ENCODE measurements at regions not wholly inside any gene's neighbourhood (a gene's known extent, or its start where the extent isn't known, plus 50 kb on each side); places are given as distances from the start of the nearest gene placed in this dataset.

DNA sequence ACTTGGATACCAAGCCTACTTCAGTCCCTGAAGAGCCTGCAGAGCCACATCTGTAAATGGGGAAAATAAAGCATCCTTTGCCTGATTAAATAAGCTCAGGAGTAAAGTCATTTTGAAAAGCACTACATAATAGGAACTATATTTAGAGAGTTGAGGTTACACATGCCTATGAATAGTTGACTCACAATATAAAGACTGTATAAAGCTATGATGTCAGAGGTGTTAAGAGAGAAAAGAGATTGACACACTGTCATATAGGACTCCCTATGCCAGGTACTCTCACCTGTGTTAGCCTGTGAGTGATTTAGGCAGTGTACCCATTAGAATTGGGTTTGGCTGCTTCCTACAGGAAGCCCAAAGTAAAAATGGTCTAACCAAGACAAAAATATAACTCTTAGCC, 87.7 kb upstream of the CRHR1 start:
- TF ChIP-seq, protein P1, sequence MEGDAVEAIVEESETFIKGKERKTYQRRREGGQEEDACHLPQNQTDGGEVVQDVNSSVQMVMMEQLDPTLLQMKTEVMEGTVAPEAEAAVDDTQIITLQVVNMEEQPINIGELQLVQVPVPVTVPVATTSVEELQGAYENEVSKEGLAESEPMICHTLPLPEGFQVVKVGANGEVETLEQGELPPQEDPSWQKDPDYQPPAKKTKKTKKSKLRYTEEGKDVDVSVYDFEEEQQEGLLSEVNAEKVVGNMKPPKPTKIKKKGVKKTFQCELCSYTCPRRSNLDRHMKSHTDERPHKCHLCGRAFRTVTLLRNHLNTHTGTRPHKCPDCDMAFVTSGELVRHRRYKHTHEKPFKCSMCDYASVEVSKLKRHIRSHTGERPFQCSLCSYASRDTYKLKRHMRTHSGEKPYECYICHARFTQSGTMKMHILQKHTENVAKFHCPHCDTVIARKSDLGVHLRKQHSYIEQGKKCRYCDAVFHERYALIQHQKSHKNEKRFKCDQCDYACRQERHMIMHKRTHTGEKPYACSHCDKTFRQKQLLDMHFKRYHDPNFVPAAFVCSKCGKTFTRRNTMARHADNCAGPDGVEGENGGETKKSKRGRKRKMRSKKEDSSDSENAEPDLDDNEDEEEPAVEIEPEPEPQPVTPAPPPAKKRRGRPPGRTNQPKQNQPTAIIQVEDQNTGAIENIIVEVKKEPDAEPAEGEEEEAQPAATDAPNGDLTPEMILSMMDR (IDR thresholded peaks at IDR 0.05) = no peak
- no peak for TF ChIP-seq POLR2A (IDR thresholded peaks at IDR 0.05)
- TF ChIP-seq POLR2AphosphoS5 (IDR thresholded peaks at IDR 0.05) = no peak

Measured in upper lobe of left lung (tissue), 4 donors.